ENCODE measurements at regions not wholly inside any gene's neighbourhood (a gene's known extent, or its start where the extent isn't known, plus 50 kb on each side); places are given as distances from the start of the nearest gene placed in this dataset.

- in situ Hi-C loops (cut with HindIII; ENCODE audit: low sequenced_read_pairs), result no loop called here
Observed at GRCh38 chr1:69203166-69203565, 364.6 kb upstream of the LRRC7 start.

GRCh38 chr1:69213644-69214043 is 354.1 kb upstream of the LRRC7 start:
- in situ Hi-C loops (cut with HindIII; ENCODE audit: low sequenced_read_pairs), result no loop called here

- in situ Hi-C loops (cut with HindIII; ENCODE audit: low sequenced_read_pairs), result no loop called here
Observed at GRCh38 chr1:69215883-69216282, 351.8 kb upstream of the LRRC7 start.

- in situ Hi-C loops (cut with HindIII; ENCODE audit: low sequenced_read_pairs), result no loop called here
Observed at GRCh38 chr1:69220672-69221071, 347.1 kb upstream of the LRRC7 start.

- in situ Hi-C loops (cut with HindIII; ENCODE audit: low sequenced_read_pairs), result no loop called here
Observed at GRCh38 chr1:69221524-69221923, 346.2 kb upstream of the LRRC7 start.

GRCh38 chr1:69223156-69223555 is 344.6 kb upstream of the LRRC7 start:
- in situ Hi-C loops (cut with HindIII; ENCODE audit: low sequenced_read_pairs), result no loop called here

- in situ Hi-C loops (cut with HindIII; ENCODE audit: low sequenced_read_pairs), result no loop called here
Observed at GRCh38 chr1:69228501-69228900, 339.2 kb upstream of the LRRC7 start.

- in situ Hi-C loops (cut with HindIII; ENCODE audit: low sequenced_read_pairs), result no loop called here
Observed at GRCh38 chr1:69230208-69230607, 337.5 kb upstream of the LRRC7 start.

GRCh38 chr1:69233463-69233862 is 334.3 kb upstream of the LRRC7 start:
- in situ Hi-C loops (cut with HindIII; ENCODE audit: low sequenced_read_pairs), result no loop called here

GRCh38 chr1:69244211-69244610 is 323.5 kb upstream of the LRRC7 start:
- in situ Hi-C loops (cut with HindIII; ENCODE audit: low sequenced_read_pairs), result no loop called here

GRCh38 chr1:69246109-69246508 is 321.6 kb upstream of the LRRC7 start:
- in situ Hi-C loops (cut with HindIII; ENCODE audit: low sequenced_read_pairs), result no loop called here

- in situ Hi-C loops (cut with HindIII; ENCODE audit: low sequenced_read_pairs), result no loop called here
Observed at GRCh38 chr1:69246710-69247109, 321.0 kb upstream of the LRRC7 start.

- in situ Hi-C loops (cut with HindIII; ENCODE audit: low sequenced_read_pairs), result no loop called here
Observed at GRCh38 chr1:69252696-69253095, 315.0 kb upstream of the LRRC7 start.

GRCh38 chr1:69256036-69256435 is 311.7 kb upstream of the LRRC7 start:
- in situ Hi-C loops (cut with HindIII; ENCODE audit: low sequenced_read_pairs), result loop anchor here (5.0 kb wide), 1 partner anchor 59 kb away; no protein-coding TSS in a partner anchor

- in situ Hi-C loops (cut with HindIII; ENCODE audit: low sequenced_read_pairs), result loop anchor here (5.0 kb wide), 1 partner anchor 62 kb away; no protein-coding TSS in a partner anchor
Observed at GRCh38 chr1:69258842-69259241, 308.9 kb upstream of the LRRC7 start.

- in situ Hi-C loops (cut with HindIII; ENCODE audit: low sequenced_read_pairs), result no loop called here
Observed at GRCh38 chr1:69263921-69264391, 303.8 kb upstream of the LRRC7 start.

- in situ Hi-C loops (cut with HindIII; ENCODE audit: low sequenced_read_pairs), result no loop called here
Observed at GRCh38 chr1:69269491-69269890, 298.2 kb upstream of the LRRC7 start.

GRCh38 chr1:69271587-69272125 is 296.1 kb upstream of the LRRC7 start:
- in situ Hi-C loops (cut with HindIII; ENCODE audit: low sequenced_read_pairs), result no loop called here

GRCh38 chr1:69272684-69273083 is 295.0 kb upstream of the LRRC7 start:
- in situ Hi-C loops (cut with HindIII; ENCODE audit: low sequenced_read_pairs), result no loop called here

- in situ Hi-C loops (cut with HindIII; ENCODE audit: low sequenced_read_pairs), result no loop called here
Observed at GRCh38 chr1:69278923-69279322, 288.8 kb upstream of the LRRC7 start.

- in situ Hi-C loops (cut with HindIII; ENCODE audit: low sequenced_read_pairs), result no loop called here
Observed at GRCh38 chr1:69283516-69283915, 284.2 kb upstream of the LRRC7 start.

- in situ Hi-C loops (cut with HindIII; ENCODE audit: low sequenced_read_pairs), result no loop called here
Observed at GRCh38 chr1:69284508-69284907, 283.2 kb upstream of the LRRC7 start.

GRCh38 chr1:69288416-69288815 is 279.3 kb upstream of the LRRC7 start:
- in situ Hi-C loops (cut with HindIII; ENCODE audit: low sequenced_read_pairs), result no loop called here
